HEK293 (cell line): ENCODE measurements at regions not wholly inside any gene's neighbourhood (a gene's known extent, or its start where the extent isn't known, plus 50 kb on each side); places are given as distances from the start of the nearest gene placed in this dataset.

Experiments
- CTCF ChIA-PET: fragments of 350-600 bp; formaldehyde crosslinking; extraction: SDS; loops from one replicate; lab custom pipeline; 2021; ENCODE audit warnings: antibody characterized with exemption; lab: Yijun Ruan, JAX
- POLR2A ChIA-PET: fragments of 300-600 bp; formaldehyde crosslinking; extraction: SDS; loops from one replicate; lab custom pipeline; 2020; ENCODE audit warnings: antibody characterized with exemption, inconsistent platforms; lab: Yijun Ruan, JAX
- H3K27ac ChIP-seq: fragments of 200-500 bp; sonication (Bioruptor generic); 2 replicates; pipeline ENCODE4 v1.5.1; 2014; ENCODE audit warnings: low read depth, low read length, control low read depth, inconsistent platforms; ENCODE audit errors: extremely low read depth
- H3K36me3 ChIP-seq, 2 experiments: fragments of 200-500 bp in 1 of 2; sonication (Bioruptor generic) in 1 of 2; 1 replicate in 1 of 2; 2 replicates in 1 of 2; pipeline ENCODE4 v1.5.1; 2014 to 2017; ENCODE audit warnings: inconsistent platforms in 2 of 2, low read length in 2 of 2; ENCODE audit not compliant: control insufficient read depth in 2 of 2, insufficient read depth in 1 of 2
- H3K4me1 ChIP-seq: fragments of 200-500 bp; sonication (Bioruptor generic); 2 replicates; pipeline ENCODE4 v1.5.1; 2014; ENCODE audit warnings: mild to moderate bottlenecking, low read length, inconsistent platforms; ENCODE audit not compliant: control insufficient read depth, insufficient read depth
- H3K4me3 ChIP-seq: 2 replicates; pipeline ENCODE4 v1.5.1; 2011; ENCODE audit warnings: low read depth, mild to moderate bottlenecking, control low read depth, low read length, moderate library complexity
- H3K9me3 ChIP-seq: fragments of 200-500 bp; sonication (Bioruptor generic); 2 replicates; pipeline ENCODE4 v1.5.1; 2014; ENCODE audit warnings: low read depth, low read length, inconsistent platforms; ENCODE audit not compliant: control insufficient read depth, insufficient read depth
- BCL11B ChIP-seq: fragments of 450-650 bp; formaldehyde crosslinking; IDR thresholded peaks from 2 replicates; pipeline ENCODE4 v1.5.1; 2016; ENCODE audit warnings: low read depth, missing biosample characterization, missing genetic modification characterization
- GLIS1 ChIP-seq: fragments of 450-650 bp; formaldehyde crosslinking; IDR thresholded peaks from 2 replicates; pipeline ENCODE4 v1.5.1; 2016; ENCODE audit warnings: missing biosample characterization, missing genetic modification characterization
- KLF17 ChIP-seq: fragments of 450-650 bp; formaldehyde crosslinking; IDR thresholded peaks from 2 replicates; pipeline ENCODE4 v1.5.1; 2016; ENCODE audit warnings: missing biosample characterization, missing genetic modification characterization
- OVOL3 ChIP-seq: fragments of 450-650 bp; formaldehyde crosslinking; IDR thresholded peaks from 2 replicates; pipeline ENCODE4 v1.5.1; 2016; ENCODE audit warnings: missing biosample characterization, missing genetic modification characterization
- SALL2 ChIP-seq: fragments of 450-650 bp; formaldehyde crosslinking; IDR thresholded peaks from 2 replicates; pipeline ENCODE4 v1.5.0; 2017; ENCODE audit warnings: missing biosample characterization, mild to moderate bottlenecking, missing genetic modification characterization, borderline replicate concordance
- SETDB1 ChIP-seq: IDR thresholded peaks from one replicate; pipeline ENCODE4 v1.6.1; 2017; ENCODE audit warnings: mild to moderate bottlenecking, low read length, moderate library complexity, mixed read lengths; ENCODE audit not compliant: insufficient read length
- TCF7L2 ChIP-seq: IDR thresholded peaks from 2 replicates; pipeline ENCODE4 v1.6.1; 2011; ENCODE audit warnings: low read depth, mild to moderate bottlenecking, inconsistent platforms, low read length, moderate library complexity, borderline replicate concordance
- ZBTB6 ChIP-seq: fragments of 450-650 bp; formaldehyde crosslinking; IDR thresholded peaks from 2 replicates; pipeline ENCODE4 v1.5.1; 2017; ENCODE audit warnings: missing biosample characterization, missing genetic modification characterization
- ZEB2 ChIP-seq: fragments of 450-650 bp; formaldehyde crosslinking; IDR thresholded peaks from 2 replicates; pipeline ENCODE4 v1.5.1; 2016; ENCODE audit warnings: missing biosample characterization, missing genetic modification characterization
- ZFP3 ChIP-seq: fragments of 450-650 bp; formaldehyde crosslinking; IDR thresholded peaks from 2 replicates; pipeline ENCODE4 v1.5.1; 2016; ENCODE audit warnings: low read depth, missing biosample characterization, missing genetic modification characterization
- ZFP41 ChIP-seq: fragments of 450-650 bp; formaldehyde crosslinking; IDR thresholded peaks from 2 replicates; pipeline ENCODE4 v1.5.1; 2016; ENCODE audit warnings: missing biosample characterization, missing genetic modification characterization, borderline replicate concordance
- ZNF132 ChIP-seq: fragments of 450-650 bp; formaldehyde crosslinking; IDR thresholded peaks from 2 replicates; pipeline ENCODE4 v1.5.1; 2017; ENCODE audit warnings: missing biosample characterization, missing genetic modification characterization, borderline replicate concordance
- ZNF138 ChIP-seq: fragments of 450-650 bp; formaldehyde crosslinking; IDR thresholded peaks from 2 replicates; pipeline ENCODE4 v1.5.1; 2016; ENCODE audit warnings: missing biosample characterization, missing genetic modification characterization, borderline replicate concordance
- ZNF174 ChIP-seq: fragments of 450-650 bp; formaldehyde crosslinking; IDR thresholded peaks from 2 replicates; pipeline ENCODE4 v1.5.0; 2017; ENCODE audit warnings: missing biosample characterization, mild to moderate bottlenecking, missing genetic modification characterization
- ZNF19 ChIP-seq: fragments of 450-650 bp; formaldehyde crosslinking; IDR thresholded peaks from 2 replicates; pipeline ENCODE4; 2016; ENCODE audit warnings: missing biosample characterization, missing genetic modification characterization, low read depth
- ZNF223 ChIP-seq: fragments of 450-650 bp; formaldehyde crosslinking; IDR thresholded peaks from 2 replicates; pipeline ENCODE4 v1.5.1; 2016; ENCODE audit warnings: missing biosample characterization, missing genetic modification characterization
- ZNF24 ChIP-seq: fragments of 450-650 bp; formaldehyde crosslinking; IDR thresholded peaks from 2 replicates; pipeline ENCODE4 v1.5.1; 2016; ENCODE audit warnings: missing biosample characterization, missing genetic modification characterization
- ZNF354C ChIP-seq: fragments of 450-650 bp; formaldehyde crosslinking; IDR thresholded peaks from 2 replicates; pipeline ENCODE4 v1.5.1; 2016; ENCODE audit warnings: missing biosample characterization, missing genetic modification characterization, low read depth, borderline replicate concordance
- ZNF37A ChIP-seq: fragments of 450-650 bp; IDR thresholded peaks from 2 replicates; pipeline ENCODE4 v1.5.1; 2018; ENCODE audit warnings: missing biosample characterization, missing genetic modification characterization
- ZNF473 ChIP-seq: fragments of 450-650 bp; formaldehyde crosslinking; IDR thresholded peaks from 2 replicates; pipeline ENCODE4 v1.5.1; 2017; ENCODE audit warnings: missing biosample characterization, missing genetic modification characterization
- ZNF510 ChIP-seq: fragments of 450-650 bp; formaldehyde crosslinking; IDR thresholded peaks from 2 replicates; pipeline ENCODE4 v1.5.1; 2018; ENCODE audit warnings: mild to moderate bottlenecking, missing genetic modification characterization, missing biosample characterization; ENCODE audit not compliant: insufficient replicate concordance
- ZNF555 ChIP-seq: fragments of 450-650 bp; formaldehyde crosslinking; conservative IDR thresholded peaks from 2 replicates; pipeline ENCODE4 v1.5.1; 2017; ENCODE audit warnings: missing biosample characterization, mild to moderate bottlenecking, missing genetic modification characterization, inconsistent platforms
- ZNF677 ChIP-seq: fragments of 450-650 bp; IDR thresholded peaks from 2 replicates; pipeline ENCODE4 v1.5.0; 2018; ENCODE audit warnings: missing biosample characterization, mild to moderate bottlenecking, missing genetic modification characterization, moderate library complexity
- ZNF791 ChIP-seq: fragments of 450-650 bp; formaldehyde crosslinking; IDR thresholded peaks from 2 replicates; pipeline ENCODE4 v1.5.1; 2016; ENCODE audit warnings: missing biosample characterization, missing genetic modification characterization
- ZNF830 ChIP-seq: fragments of 450-650 bp; IDR thresholded peaks from 2 replicates; pipeline ENCODE4 v1.5.0; 2018; ENCODE audit warnings: missing biosample characterization, missing genetic modification characterization, low read depth, mild to moderate bottlenecking, moderate library complexity
- ZSCAN18 ChIP-seq: fragments of 450-650 bp; formaldehyde crosslinking; IDR thresholded peaks from 2 replicates; pipeline ENCODE4 v1.5.1; 2016; ENCODE audit warnings: missing biosample characterization, missing genetic modification characterization
- TF ChIP-seq, protein P1 (sequence below): fragments of 450-650 bp; formaldehyde crosslinking; IDR thresholded peaks from 2 replicates; pipeline ENCODE4 v1.5.1; 2016; ENCODE audit warnings: missing biosample characterization, missing genetic modification characterization
- TF ChIP-seq, protein P2 (sequence below): fragments of 450-650 bp; formaldehyde crosslinking; IDR thresholded peaks from 2 replicates; pipeline ENCODE4 v1.5.1; 2016; ENCODE audit warnings: missing biosample characterization, missing genetic modification characterization

DNA sequence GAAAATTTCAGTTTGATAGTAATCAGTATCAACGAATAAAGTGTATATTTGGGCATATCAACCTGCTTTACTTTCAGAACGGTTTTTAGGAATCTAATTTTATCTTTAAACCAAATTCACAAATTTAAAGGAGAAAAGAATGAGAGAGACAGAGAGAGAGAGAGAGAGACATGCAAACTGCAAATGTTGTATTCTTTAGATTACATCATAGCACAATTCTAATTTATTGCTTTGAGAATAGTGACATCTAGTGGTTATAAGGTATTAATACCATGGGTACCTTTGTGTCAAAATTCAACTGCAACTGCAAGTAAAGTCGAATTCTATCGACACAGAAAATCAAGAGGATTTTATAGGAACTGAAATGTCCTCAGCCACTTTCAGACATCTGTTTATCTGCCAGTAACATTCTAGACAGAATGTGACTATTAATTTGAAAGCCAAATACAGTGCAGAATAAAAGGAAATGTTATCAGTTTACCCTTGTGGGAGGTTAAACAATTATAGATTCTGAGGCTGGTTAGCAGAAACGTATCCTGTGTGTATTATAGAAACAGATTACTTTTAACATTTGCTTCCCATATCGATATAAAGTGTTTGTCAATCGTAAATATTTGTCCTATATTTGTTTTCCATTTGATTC, 529.8 kb upstream of the VRK2 start (continued):
- TF ChIP-seq ZSCAN18: no peak

GRCh38 chr2:57523304-57523703, 523.3 kb upstream of the VRK2 start:
- H3K4me3 ChIP-seq: no peak overlapping the region
- ChIA-PET POLR2A (no interaction called here), CTCF (no interaction called here)
- no peaks in the 10 kb centered on the region for H3K4me1 ChIP-seq
- no peaks in the 10 kb centered on the region for H3K9me3 ChIP-seq
- no peak overlapping the region for H3K27ac ChIP-seq
- H3K36me3 ChIP-seq: no peaks in the 10 kb centered on the region
- TF ChIP-seq ZNF473 (no peak), ZNF830 (tag by site-specific recombination) (no peak), ZNF677 (no peak), ZNF510 (tag by site-specific recombination) (no peak), GLIS1 (tag by site-specific recombination) (no peak), BCL11B (tag by site-specific recombination) (no peak), ZNF19 (tag by site-specific recombination) (no peak), SALL2 (tag by site-specific recombination) (no peak), ZNF132 (tag by site-specific recombination) (no peak), ZNF555 (no peak), ZNF37A (tag by site-specific recombination) (no peak)
- TF ChIP-seq, protein P1, sequence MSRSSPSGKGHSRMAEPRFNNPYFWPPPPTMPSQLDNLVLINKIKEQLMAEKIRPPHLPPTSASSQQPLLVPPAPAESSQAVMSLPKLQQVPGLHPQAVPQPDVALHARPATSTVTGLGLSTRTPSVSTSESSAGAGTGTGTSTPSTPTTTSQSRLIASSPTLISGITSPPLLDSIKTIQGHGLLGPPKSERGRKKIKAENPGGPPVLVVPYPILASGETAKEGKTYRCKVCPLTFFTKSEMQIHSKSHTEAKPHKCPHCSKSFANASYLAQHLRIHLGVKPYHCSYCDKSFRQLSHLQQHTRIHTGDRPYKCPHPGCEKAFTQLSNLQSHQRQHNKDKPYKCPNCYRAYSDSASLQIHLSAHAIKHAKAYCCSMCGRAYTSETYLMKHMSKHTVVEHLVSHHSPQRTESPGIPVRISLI (tag by site-specific recombination): no peak
- TF ChIP-seq, protein P2, sequence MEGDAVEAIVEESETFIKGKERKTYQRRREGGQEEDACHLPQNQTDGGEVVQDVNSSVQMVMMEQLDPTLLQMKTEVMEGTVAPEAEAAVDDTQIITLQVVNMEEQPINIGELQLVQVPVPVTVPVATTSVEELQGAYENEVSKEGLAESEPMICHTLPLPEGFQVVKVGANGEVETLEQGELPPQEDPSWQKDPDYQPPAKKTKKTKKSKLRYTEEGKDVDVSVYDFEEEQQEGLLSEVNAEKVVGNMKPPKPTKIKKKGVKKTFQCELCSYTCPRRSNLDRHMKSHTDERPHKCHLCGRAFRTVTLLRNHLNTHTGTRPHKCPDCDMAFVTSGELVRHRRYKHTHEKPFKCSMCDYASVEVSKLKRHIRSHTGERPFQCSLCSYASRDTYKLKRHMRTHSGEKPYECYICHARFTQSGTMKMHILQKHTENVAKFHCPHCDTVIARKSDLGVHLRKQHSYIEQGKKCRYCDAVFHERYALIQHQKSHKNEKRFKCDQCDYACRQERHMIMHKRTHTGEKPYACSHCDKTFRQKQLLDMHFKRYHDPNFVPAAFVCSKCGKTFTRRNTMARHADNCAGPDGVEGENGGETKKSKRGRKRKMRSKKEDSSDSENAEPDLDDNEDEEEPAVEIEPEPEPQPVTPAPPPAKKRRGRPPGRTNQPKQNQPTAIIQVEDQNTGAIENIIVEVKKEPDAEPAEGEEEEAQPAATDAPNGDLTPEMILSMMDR (tag by site-specific recombination): no peak

- Histone ChIP-seq H3K4me3 (no peak overlapping the region), H3K36me3 (no peaks in the 10 kb centered on the region), H3K4me1 (no peaks in the 10 kb centered on the region), H3K9me3 (no peaks in the 10 kb centered on the region), H3K27ac (no peak overlapping the region)
- POLR2A ChIA-PET: no interaction called here
- CTCF ChIA-PET: no interaction called here
- no peak for TF ChIP-seq ZFP3 (tag by site-specific recombination)
- TF ChIP-seq ZNF174 (tag by site-specific recombination): no peak
- TF ChIP-seq KLF17: no peak
- TF ChIP-seq ZNF24 (tag by site-specific recombination): no peak
- no peak for TF ChIP-seq ZNF354C (tag by site-specific recombination)
- TF ChIP-seq OVOL3 (tag by site-specific recombination): no peak
- no peak for TF ChIP-seq ZNF791 (tag by site-specific recombination)
- TF ChIP-seq ZNF138: no peak
- TF ChIP-seq ZFP41 (tag by site-specific recombination): no peak
- TF ChIP-seq SETDB1: no peak
- no peak for TF ChIP-seq ZEB2 (tag by site-specific recombination)
- TF ChIP-seq TCF7L2: no peak
- no peak for TF ChIP-seq ZBTB6
- TF ChIP-seq ZNF223 (tag by site-specific recombination): no peak
Measured at GRCh38 chr2:57527685-57528084, 518.9 kb upstream of the VRK2 start.
